PC-9 (cell line): ENCODE measurements at regions not wholly inside any gene's neighbourhood (a gene's known extent, or its start where the extent isn't known, plus 50 kb on each side); places are given as distances from the start of the nearest gene placed in this dataset.

Experiments
- BruUV-seq: library from RNA; stranded (reverse); fragments of 400-500 nt; replicated peaks from 2 replicates; lab custom pipeline; 2021; lab: Mats Ljungman, UMichigan
- CTCF ChIA-PET: fragments of 300-600 bp; sonication (Branson Sonifier 250); formaldehyde crosslinking; loops from one replicate; lab custom pipeline; 2022; ENCODE audit warnings: antibody characterized with exemption; lab: Charles Lee
- POLR2A ChIA-PET: fragments of 300-600 bp; sonication (Branson Sonifier 250); formaldehyde crosslinking; loops from one replicate; lab custom pipeline; 2022; ENCODE audit warnings: antibody characterized with exemption; ENCODE audit not compliant: unreplicated experiment; lab: Charles Lee
- DNase-seq, 2 experiments: peaks; one replicate each; pipeline versions ENCODE4 v3.0.0 to v3.0.0-alpha.2; 2015 to 2022; ENCODE audit warnings: mixed read lengths in 1 of 2
- H2AFZ ChIP-seq: fragments of 200-600 bp; sonication (generic); 2 replicates; pipeline ENCODE4 v1.8.1; 2017; ENCODE audit warnings: antibody characterized with exemption
- H3F3A ChIP-seq: fragments of 200-600 bp; sonication (generic); 2 replicates; pipeline ENCODE4 v1.8.1; 2017; ENCODE audit warnings: antibody characterized with exemption, mild to moderate bottlenecking, low read depth; ENCODE audit not compliant: insufficient read depth
- H3K27ac ChIP-seq: fragments of 200-600 bp; sonication (generic); 2 replicates; pipeline ENCODE4 v1.6.1; 2016; ENCODE audit warnings: mixed run types
- H3K27me3 ChIP-seq: fragments of 200-600 bp; sonication (generic); 2 replicates; pipeline ENCODE4 v1.6.1; 2016; ENCODE audit warnings: low read depth, mixed run types; ENCODE audit not compliant: insufficient read depth
- H3K36me3 ChIP-seq: fragments of 200-600 bp; sonication (generic); 2 replicates; pipeline ENCODE4 v1.6.1; 2016; ENCODE audit warnings: low read depth, mixed run types
- H3K4me1 ChIP-seq: fragments of 200-600 bp; sonication (generic); replicated peaks from 2 replicates; pipeline ENCODE4 v1.6.1; 2016; ENCODE audit warnings: mixed run types; ENCODE audit not compliant: insufficient read depth
- H3K4me2 ChIP-seq: fragments of 200-600 bp; sonication (generic); 2 replicates; pipeline ENCODE4 v1.6.1; 2017; ENCODE audit warnings: mixed run types
- H3K4me3 ChIP-seq: fragments of 200-600 bp; sonication (generic); 2 replicates; pipeline ENCODE4 v1.6.1; 2016; ENCODE audit warnings: mixed run types
- H3K79me2 ChIP-seq: fragments of 200-600 bp; sonication (generic); 2 replicates; pipeline ENCODE4 v1.6.1; 2017; ENCODE audit warnings: low read depth, mixed run types
- H3K9me2 ChIP-seq: fragments of 200-600 bp; sonication (generic); 2 replicates; pipeline ENCODE4 v1.8.1; 2017; ENCODE audit warnings: mild to moderate bottlenecking; ENCODE audit not compliant: insufficient read depth
- H3K9me3 ChIP-seq: fragments of 200-600 bp; sonication (generic); 2 replicates; pipeline ENCODE4 v1.8.1; 2016; ENCODE audit warnings: low read depth; ENCODE audit not compliant: insufficient read depth
- H4K20me1 ChIP-seq: fragments of 200-600 bp; sonication (generic); 2 replicates; pipeline ENCODE4 v1.8.1; 2017; ENCODE audit not compliant: insufficient read depth
- EZH2 ChIP-seq: fragments of 200-600 bp; sonication (generic); IDR thresholded peaks from 2 replicates; pipeline ENCODE4 v1.8.0; 2017; ENCODE audit warnings: antibody characterized with exemption, low read depth
- intact Hi-C: fragments of 100-400 bp; cut with micrococcal nuclease; formaldehyde crosslinking; loops from one replicate; pipeline ENCODE4 v1.10.0; 2022; ENCODE audit not compliant: unreplicated experiment
- TF ChIP-seq, protein P1 (sequence below): fragments of 200-600 bp; sonication (generic); conservative IDR thresholded peaks from 2 replicates; pipeline ENCODE4 v1.6.1; 2017; ENCODE audit warnings: mixed run types, antibody characterized with exemption, mild to moderate bottlenecking, moderate library complexity

DNA sequence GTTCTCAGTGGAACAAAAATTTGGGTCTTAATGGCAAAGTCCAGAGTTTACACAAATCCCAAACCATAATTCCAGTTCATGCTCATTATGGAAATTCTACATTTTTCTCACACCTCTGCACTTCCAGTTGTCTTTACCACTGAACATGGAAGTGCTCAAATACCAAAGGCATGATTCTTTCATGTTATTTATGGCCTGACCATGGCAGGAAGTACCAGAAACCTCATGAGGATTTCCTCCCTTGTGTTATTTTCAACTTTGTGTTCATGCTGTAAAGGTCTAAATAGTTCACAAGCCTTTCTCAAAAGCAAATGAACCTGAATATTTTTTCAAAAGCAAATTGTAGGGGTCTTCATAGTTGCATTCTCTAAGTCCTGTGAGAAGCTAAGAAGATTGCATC is 82.0 kb upstream of the ITGA1 start:
- Histone ChIP-seq H3K27me3 (no peaks in the 10 kb centered on the region), H3K9me3 (no peaks in the 10 kb centered on the region), H3K36me3 (no peaks in the 10 kb centered on the region), H3K4me2 (no peak overlapping the region), H3K9me2 (no peaks in the 10 kb centered on the region), H3K4me1 (no peaks in the 10 kb centered on the region), H3K79me2 (no peaks in the 10 kb centered on the region), H3F3A (no peaks in the 10 kb centered on the region), H3K4me3 (no peak overlapping the region), H3K27ac (no peak overlapping the region), H4K20me1 (no peaks in the 10 kb centered on the region), H2AFZ (no peak overlapping the region)
- TF ChIP-seq EZH2 = no peak
- TF ChIP-seq, protein P1, sequence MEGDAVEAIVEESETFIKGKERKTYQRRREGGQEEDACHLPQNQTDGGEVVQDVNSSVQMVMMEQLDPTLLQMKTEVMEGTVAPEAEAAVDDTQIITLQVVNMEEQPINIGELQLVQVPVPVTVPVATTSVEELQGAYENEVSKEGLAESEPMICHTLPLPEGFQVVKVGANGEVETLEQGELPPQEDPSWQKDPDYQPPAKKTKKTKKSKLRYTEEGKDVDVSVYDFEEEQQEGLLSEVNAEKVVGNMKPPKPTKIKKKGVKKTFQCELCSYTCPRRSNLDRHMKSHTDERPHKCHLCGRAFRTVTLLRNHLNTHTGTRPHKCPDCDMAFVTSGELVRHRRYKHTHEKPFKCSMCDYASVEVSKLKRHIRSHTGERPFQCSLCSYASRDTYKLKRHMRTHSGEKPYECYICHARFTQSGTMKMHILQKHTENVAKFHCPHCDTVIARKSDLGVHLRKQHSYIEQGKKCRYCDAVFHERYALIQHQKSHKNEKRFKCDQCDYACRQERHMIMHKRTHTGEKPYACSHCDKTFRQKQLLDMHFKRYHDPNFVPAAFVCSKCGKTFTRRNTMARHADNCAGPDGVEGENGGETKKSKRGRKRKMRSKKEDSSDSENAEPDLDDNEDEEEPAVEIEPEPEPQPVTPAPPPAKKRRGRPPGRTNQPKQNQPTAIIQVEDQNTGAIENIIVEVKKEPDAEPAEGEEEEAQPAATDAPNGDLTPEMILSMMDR = no peak
- no TSS peak for BruUV-seq
- ChIA-PET CTCF (no interaction called here), POLR2A (no interaction called here)
- no peak for DNase-seq
- intact Hi-C loops = no loop called here

DNA sequence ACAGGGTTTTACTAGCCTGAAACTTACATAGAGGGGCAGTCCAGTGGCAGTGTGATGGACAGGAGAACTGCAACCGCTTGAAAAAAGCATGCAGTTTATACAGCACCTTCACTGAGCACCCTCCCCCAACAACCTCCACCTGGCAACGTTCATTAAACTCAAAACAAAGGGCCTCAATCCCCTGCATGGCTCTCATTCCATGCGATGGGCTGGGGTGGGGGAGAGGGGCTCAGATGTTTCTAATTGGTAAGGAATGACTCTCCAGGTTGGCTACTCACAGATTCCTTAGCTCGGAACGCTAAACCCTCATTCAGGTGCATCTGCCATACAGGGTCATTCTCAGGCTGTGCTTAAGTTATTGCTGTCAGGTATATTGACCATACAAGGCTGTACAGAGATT is 80.9 kb upstream of the ITGA1 start:
- no peaks in the 10 kb centered on the region for H3K36me3 ChIP-seq
- POLR2A ChIA-PET = no interaction called here
- no peaks in the 10 kb centered on the region for H3F3A ChIP-seq
- no peak overlapping the region for H3K27ac ChIP-seq
- H3K4me2 ChIP-seq = no peak overlapping the region
- H4K20me1 ChIP-seq = no peaks in the 10 kb centered on the region
- no peak for DNase-seq
- intact Hi-C loops = no loop called here
- CTCF ChIA-PET = no interaction called here
- no TSS peak for BruUV-seq
- H2AFZ ChIP-seq = no peak overlapping the region
- TF ChIP-seq EZH2 = no peak
- TF ChIP-seq, protein P1 = no peak
- no peaks in the 10 kb centered on the region for H3K79me2 ChIP-seq
- no peaks in the 10 kb centered on the region for H3K9me2 ChIP-seq
- no peaks in the 10 kb centered on the region for H3K9me3 ChIP-seq
- H3K4me3 ChIP-seq = no peak overlapping the region
- no peaks in the 10 kb centered on the region for H3K27me3 ChIP-seq
- no peaks in the 10 kb centered on the region for H3K4me1 ChIP-seq

DNA sequence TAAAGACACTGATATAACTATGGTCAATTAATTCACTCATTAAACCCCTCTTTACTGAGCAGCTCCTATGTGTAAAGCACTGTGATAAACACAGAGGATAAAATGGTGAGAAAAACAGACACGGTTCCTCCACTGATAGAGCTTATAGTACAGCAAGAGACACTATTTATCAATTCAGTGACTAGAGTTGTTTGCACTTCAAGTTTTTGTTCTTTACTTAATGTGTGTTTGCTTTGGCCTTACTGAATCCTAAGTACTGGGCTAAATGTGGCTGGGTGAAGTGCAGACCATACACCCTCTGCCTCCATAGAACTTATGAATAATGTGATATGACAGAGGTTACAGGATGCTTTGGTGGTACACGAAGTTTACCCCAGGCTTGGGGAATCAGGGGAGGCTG is 80.1 kb upstream of the ITGA1 start:
- POLR2A ChIA-PET = no interaction called here
- no peaks in the 10 kb centered on the region for H3K27me3 ChIP-seq
- no peaks in the 10 kb centered on the region for H3K4me1 ChIP-seq
- no peaks in the 10 kb centered on the region for H3K9me3 ChIP-seq
- no peak overlapping the region for H3K27ac ChIP-seq
- H3K4me3 ChIP-seq = no peak overlapping the region
- no peak overlapping the region for H2AFZ ChIP-seq
- BruUV-seq = no TSS peak
- intact Hi-C loops = no loop called here
- no peaks in the 10 kb centered on the region for H4K20me1 ChIP-seq
- no peaks in the 10 kb centered on the region for H3K36me3 ChIP-seq
- no peak for DNase-seq
- CTCF ChIA-PET = no interaction called here
- no peaks in the 10 kb centered on the region for H3K9me2 ChIP-seq
- no peaks in the 10 kb centered on the region for H3K79me2 ChIP-seq
- no peak for TF ChIP-seq EZH2
- TF ChIP-seq, protein P1 = no peak
- H3K4me2 ChIP-seq = no peak overlapping the region
- no peaks in the 10 kb centered on the region for H3F3A ChIP-seq
